Keratinocyte (primary cell): ENCODE measurements at regions not wholly inside any gene's neighbourhood (a gene's known extent, or its start where the extent isn't known, plus 50 kb on each side); places are given as distances from the start of the nearest gene placed in this dataset.
A peak's percentile ranks its signal among the peaks of the same experiment; 100 is the strongest.

Experiments
- DNase-seq: peaks from one replicate; pipeline ENCODE4 v3.0.0-alpha.2; 2011; ENCODE audit warnings: low read depth, missing footprints, low spot score
- FAIRE-seq: peaks from 2 replicates; lab custom pipeline; 2011; peaks lifted over from hg19 to GRCh38; lab: Jason Lieb, UNC
- H2AFZ ChIP-seq: 2 replicates; pipeline ENCODE4 v1.6.0; 2012; ENCODE audit warnings: low read length, control low read depth, inconsistent platforms; ENCODE audit not compliant: control insufficient read depth
- H3K27ac ChIP-seq: 2 replicates; pipeline ENCODE4 v1.5.1; 2011; ENCODE audit warnings: low read length; ENCODE audit not compliant: control insufficient read depth, insufficient read depth
- H3K27me3 ChIP-seq: 3 replicates; pipeline ENCODE4 v1.6.0; 2011; ENCODE audit warnings: low read length; ENCODE audit not compliant: control insufficient read depth, insufficient read depth; ENCODE audit errors: extremely low read depth
- H3K36me3 ChIP-seq, 2 experiments: 2 replicates in 1 of 2; 3 replicates in 1 of 2; pipeline ENCODE4 v1.5.1; 2011; ENCODE audit warnings: low read length in 2 of 2, mild to moderate bottlenecking in 1 of 2; ENCODE audit not compliant: control insufficient read depth in 2 of 2, insufficient read depth in 2 of 2; ENCODE audit errors: extremely low read depth in 1 of 2
- H3K4me1 ChIP-seq: 3 replicates; pipeline ENCODE4 v1.5.1; 2011; ENCODE audit warnings: low read length; ENCODE audit not compliant: control insufficient read depth, insufficient read depth; ENCODE audit errors: extremely low read depth
- H3K4me2 ChIP-seq: 3 replicates; pipeline ENCODE4 v1.6.0; 2011; ENCODE audit warnings: low read depth, low read length; ENCODE audit not compliant: control insufficient read depth, insufficient read depth; ENCODE audit errors: extremely low read depth
- H3K4me3 ChIP-seq, 3 experiments: fragments of 200-600 bp in 1 of 3; sonication (generic) in 1 of 3; 2 replicates in 2 of 3; 3 replicates in 1 of 3; pipeline ENCODE4 v1.5.1; 2011 to 2016; ENCODE audit warnings: low read length in 3 of 3, mild to moderate bottlenecking in 3 of 3, control low read depth in 2 of 3, inconsistent platforms in 1 of 3, low read depth in 1 of 3, mixed read lengths in 1 of 3, mixed run types in 1 of 3, moderate library complexity in 1 of 3; ENCODE audit not compliant: control insufficient read depth in 2 of 3, insufficient read depth in 2 of 3; ENCODE audit errors: extremely low read depth in 1 of 3
- H3K79me2 ChIP-seq: 2 replicates; pipeline ENCODE4 v1.6.0; 2012; ENCODE audit warnings: low read length; ENCODE audit not compliant: control insufficient read depth, insufficient read depth
- H3K9ac ChIP-seq: 3 replicates; pipeline ENCODE4 v1.6.0; 2011; ENCODE audit warnings: low read length; ENCODE audit not compliant: control insufficient read depth, insufficient read depth; ENCODE audit errors: extremely low read depth
- H3K9me1 ChIP-seq: 3 replicates; pipeline ENCODE4 v1.6.0; 2011; ENCODE audit warnings: low read length; ENCODE audit not compliant: control insufficient read depth, insufficient read depth; ENCODE audit errors: extremely low read depth
- H3K9me3 ChIP-seq: 2 replicates; pipeline ENCODE4 v1.5.1; 2012; ENCODE audit warnings: low read depth, low read length; ENCODE audit not compliant: control insufficient read depth
- H4K20me1 ChIP-seq: 3 replicates; pipeline ENCODE4 v1.6.0; 2011; ENCODE audit warnings: low read length; ENCODE audit not compliant: control insufficient read depth, insufficient read depth; ENCODE audit errors: extremely low read depth
- CTCF ChIP-seq, 3 experiments: IDR thresholded peaks in 1 of 3; conservative IDR thresholded peaks in 1 of 3; optimal IDR thresholded peaks in 1 of 3; 2 replicates in 2 of 3; 3 replicates in 1 of 3; pipeline versions ENCODE3 to v1.5.1; 2011; ENCODE audit warnings: low read length in 3 of 3, mild to moderate bottlenecking in 3 of 3, moderate library complexity in 2 of 3, control low read depth in 1 of 3, inconsistent platforms in 1 of 3; ENCODE audit not compliant: insufficient read depth in 2 of 3; ENCODE audit errors: extremely low read depth in 1 of 3
- EZH2 ChIP-seq: IDR thresholded peaks from one replicate; pipeline ENCODE4 v1.6.1; 2012; ENCODE audit warnings: inconsistent platforms, mild to moderate bottlenecking, low read length, moderate library complexity
- dilution Hi-C: fragments of 300-500 bp; cut with MboI; formaldehyde crosslinking; loops from one replicate; pipeline ENCODE4 v1.7.0; 2020; ENCODE audit warnings: low sequenced_read_pairs; ENCODE audit not compliant: extremely low pct_ligation_motif_present

DNA sequence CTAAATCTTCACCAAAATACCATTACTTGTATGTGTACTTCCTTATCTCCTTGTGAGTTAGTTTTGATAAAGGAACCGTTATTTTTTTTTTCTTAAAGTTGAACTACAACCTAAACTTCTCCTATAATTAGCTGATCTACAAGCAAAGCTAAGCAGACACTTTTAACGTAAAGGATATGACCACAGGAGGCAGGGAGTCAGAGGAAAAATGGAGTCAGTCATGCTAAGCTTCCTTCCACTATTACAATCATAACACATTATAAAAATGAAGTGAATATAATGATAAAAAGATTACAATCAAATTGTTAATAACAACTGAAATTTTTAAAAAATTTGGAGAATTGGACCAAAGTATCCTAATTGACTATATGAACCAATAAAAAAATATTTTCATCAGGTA lies 892.6 kb downstream of the KCNT2 start:
- Histone ChIP-seq H3K9me3 (no peaks in the 10 kb centered on the region), H3K36me3 (no peaks in the 10 kb centered on the region), H3K4me2 (no peak overlapping the region), H4K20me1 (no peaks in the 10 kb centered on the region), H2AFZ (no peak overlapping the region), H3K4me1 (no peaks in the 10 kb centered on the region), H3K9me1 (no peaks in the 10 kb centered on the region), H3K27me3 (no peaks in the 10 kb centered on the region), H3K27ac (no peak overlapping the region), H3K4me3 (no peak overlapping the region), H3K9ac (no peak overlapping the region), H3K79me2 (no peaks in the 10 kb centered on the region)
- no peak for TF ChIP-seq EZH2
- no peak for TF ChIP-seq CTCF (optimal IDR thresholded peaks at IDR 0.05 in 1 of 3, IDR thresholded peaks at IDR 0.05 in 1 of 3, conservative IDR thresholded peaks at IDR 0.05 in 1 of 3; ENCODE audit: extremely low read depth in 1 of 3, insufficient read depth in 2 of 3, low read length in 3 of 3)
- dilution Hi-C loops = no loop called here
- FAIRE-seq (no peak), DNase-seq (no peak)

- Histone ChIP-seq H3K27me3 (no peaks in the 10 kb centered on the region), H3K27ac (no peak overlapping the region), H3K9ac (no peak overlapping the region), H3K9me1 (no peaks in the 10 kb centered on the region), H3K36me3 (no peaks in the 10 kb centered on the region), H2AFZ (no peak overlapping the region), H4K20me1 (no peaks in the 10 kb centered on the region), H3K9me3 (no peaks in the 10 kb centered on the region), H3K4me1 (no peaks in the 10 kb centered on the region), H3K4me3 (no peak overlapping the region), H3K79me2 (no peaks in the 10 kb centered on the region), H3K4me2 (no peak overlapping the region)
- no peak for DNase-seq
- TF ChIP-seq EZH2 = no peak
- no peak for TF ChIP-seq CTCF (optimal IDR thresholded peaks at IDR 0.05 in 1 of 3, IDR thresholded peaks at IDR 0.05 in 1 of 3, conservative IDR thresholded peaks at IDR 0.05 in 1 of 3; ENCODE audit: extremely low read depth in 1 of 3, insufficient read depth in 2 of 3, low read length in 3 of 3)
- dilution Hi-C loops = no loop called here
- FAIRE-seq = peak; percentile 44
Observed at GRCh38 chr1:195714248-195714647, 894.0 kb downstream of the KCNT2 start.
